HEK293T (cell line): ENCODE measurements at regions not wholly inside any gene's neighbourhood (a gene's known extent, or its start where the extent isn't known, plus 50 kb on each side); places are given as distances from the start of the nearest gene placed in this dataset.

Experiments
- CTCF ChIA-PET: fragments of 350-600 bp; formaldehyde crosslinking; extraction: SDS; loops from one replicate; lab custom pipeline; 2021; ENCODE audit warnings: antibody characterized with exemption, inconsistent platforms; lab: Yijun Ruan, JAX
- POLR2A ChIA-PET: fragments of 350-600 bp; formaldehyde crosslinking; extraction: SDS; loops from one replicate; lab custom pipeline; 2020; ENCODE audit warnings: antibody characterized with exemption, inconsistent platforms; lab: Yijun Ruan, JAX
- DNase-seq: peaks from one replicate; pipeline ENCODE4 v3.0.0; 2012; ENCODE audit warnings: mixed read lengths; ENCODE audit errors: extremely low spot score
- ARNT ChIP-seq: fragments of 450-650 bp; IDR thresholded peaks from 2 replicates; pipeline ENCODE4 v1.6.1; 2017; ENCODE audit warnings: mild to moderate bottlenecking
- BHLHE40 ChIP-seq: fragments of 450-650 bp; IDR thresholded peaks from 2 replicates; pipeline ENCODE4 v1.6.1; 2016; ENCODE audit warnings: mild to moderate bottlenecking, moderate library complexity, borderline replicate concordance
- CTBP1 ChIP-seq: fragments of 450-650 bp; IDR thresholded peaks from 2 replicates; pipeline ENCODE4 v1.6.1; 2016; ENCODE audit warnings: borderline replicate concordance
- ELF4 ChIP-seq: fragments of 450-650 bp; IDR thresholded peaks from 2 replicates; pipeline ENCODE4 v1.6.1; 2017; ENCODE audit warnings: antibody characterized with exemption
- FOXA1 ChIP-seq: fragments of 450-650 bp; IDR thresholded peaks from 2 replicates; pipeline ENCODE4 v1.6.1; 2016; ENCODE audit warnings: mild to moderate bottlenecking
- FOXK2 ChIP-seq: fragments of 450-650 bp; IDR thresholded peaks from 2 replicates; pipeline ENCODE4 v1.6.1; 2016; ENCODE audit warnings: mild to moderate bottlenecking
- FOXM1 ChIP-seq: fragments of 450-650 bp; IDR thresholded peaks from 2 replicates; pipeline ENCODE4 v1.6.1; 2017; ENCODE audit warnings: mild to moderate bottlenecking, borderline replicate concordance
- HDGF ChIP-seq: fragments of 450-650 bp; IDR thresholded peaks from 2 replicates; pipeline ENCODE4 v1.6.1; 2017; ENCODE audit warnings: antibody characterized with exemption, borderline replicate concordance
- L3MBTL2 ChIP-seq: fragments of 450-650 bp; conservative IDR thresholded peaks from 2 replicates; pipeline ENCODE4 v1.6.1; 2016; ENCODE audit warnings: mild to moderate bottlenecking
- LEF1 ChIP-seq: fragments of 450-650 bp; IDR thresholded peaks from 2 replicates; pipeline ENCODE4 v1.6.1; 2017; ENCODE audit warnings: mild to moderate bottlenecking, borderline replicate concordance
- NFRKB ChIP-seq: fragments of 450-650 bp; IDR thresholded peaks from 2 replicates; pipeline ENCODE4 v1.6.1; 2016; ENCODE audit warnings: mild to moderate bottlenecking, moderate library complexity
- PKNOX1 ChIP-seq: fragments of 450-650 bp; IDR thresholded peaks from 2 replicates; pipeline ENCODE4 v1.6.1; 2016
- SP1 ChIP-seq: fragments of 450-650 bp; IDR thresholded peaks from 2 replicates; pipeline ENCODE4 v1.6.1; 2017
- SUZ12 ChIP-seq: fragments of 450-650 bp; IDR thresholded peaks from 2 replicates; pipeline ENCODE4 v1.6.1; 2016; ENCODE audit warnings: mild to moderate bottlenecking
- ZNF384 ChIP-seq: fragments of 450-650 bp; IDR thresholded peaks from 2 replicates; pipeline ENCODE4 v1.6.1; 2016

GRCh38 chr11:95341221-95341620 is 110.2 kb upstream of the SESN3 start:
- DNase-seq, result no peak
- POLR2A ChIA-PET, result no interaction called here
- CTCF ChIA-PET, result no interaction called here
- no peak for TF ChIP-seq ELF4
- no peak for TF ChIP-seq ARNT

GRCh38 chr11:95339086-95339901 is 108.3 kb upstream of the SESN3 start:
- CTCF ChIA-PET, result interaction anchor here (1.0 kb wide), 1 partner anchor 366 kb away, joined by 3 read pairs; no protein-coding TSS in a partner anchor
- POLR2A ChIA-PET, result interaction anchor here (0.8 kb wide), 1 partner anchor 107 kb away, joined by 4 read pairs; the partner anchor contains the start of gene SESN3
- TF ChIP-seq ARNT, result no peak
- no peak for TF ChIP-seq SUZ12
- TF ChIP-seq FOXM1, result no peak
- no peak for TF ChIP-seq LEF1
- no peak for TF ChIP-seq SP1
- TF ChIP-seq HDGF, result no peak
- TF ChIP-seq FOXK2, result no peak
- no peak for TF ChIP-seq FOXA1
- TF ChIP-seq ZNF384, result no peak
- TF ChIP-seq L3MBTL2, result no peak
- TF ChIP-seq PKNOX1, result no peak
- TF ChIP-seq ELF4, result no peak
- no peak for TF ChIP-seq BHLHE40
- TF ChIP-seq CTBP1, result no peak
- no peak for TF ChIP-seq NFRKB
- DNase-seq, result no peak

DNA sequence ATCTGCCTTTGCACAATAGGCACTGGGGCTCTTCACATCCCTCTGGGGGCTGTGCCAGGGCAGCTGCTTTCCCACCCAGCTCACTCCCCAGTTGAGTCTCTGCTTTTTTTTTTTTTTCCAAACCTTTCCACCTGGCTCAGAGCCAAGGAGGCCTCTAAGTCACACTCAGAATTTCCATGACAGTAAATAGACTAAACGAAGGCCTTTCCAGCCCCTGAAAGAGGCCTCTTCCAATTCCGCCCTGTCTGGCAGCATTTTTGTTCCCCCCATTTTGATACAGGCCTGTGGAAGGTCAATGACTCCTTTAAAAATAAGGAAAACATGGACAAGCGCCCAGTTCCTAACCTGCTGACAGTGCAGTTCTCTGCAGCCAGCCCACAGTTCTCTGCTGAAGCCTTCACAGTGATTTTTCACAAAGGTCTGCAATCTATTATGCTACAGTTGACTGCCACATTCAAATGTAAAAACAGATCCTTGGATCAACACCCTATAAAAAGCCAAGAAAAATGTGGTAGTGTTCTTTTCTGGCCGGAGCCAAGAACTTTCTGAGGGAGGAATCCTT is 107.5 kb upstream of the SESN3 start:
- no peak for DNase-seq
- peak; percentile 89 for TF ChIP-seq ZNF384
- no peak for TF ChIP-seq L3MBTL2
- CTCF ChIA-PET, result interaction anchor here (1.0 kb wide), 1 partner anchor 367 kb away, joined by 3 read pairs; no protein-coding TSS in a partner anchor
- POLR2A ChIA-PET, result no interaction called here

GRCh38 chr11:95337972-95338429 is 107.0 kb upstream of the SESN3 start:
- TF ChIP-seq ARNT (no peak), PKNOX1 (no peak), ZNF384 (no peak), SP1 (no peak)
- ChIA-PET CTCF (interaction anchor here (1.0 kb wide), 1 partner anchor 367 kb away, joined by 3 read pairs; no protein-coding TSS in a partner anchor), POLR2A (no interaction called here)
- DNase-seq, result no peak

DNA sequence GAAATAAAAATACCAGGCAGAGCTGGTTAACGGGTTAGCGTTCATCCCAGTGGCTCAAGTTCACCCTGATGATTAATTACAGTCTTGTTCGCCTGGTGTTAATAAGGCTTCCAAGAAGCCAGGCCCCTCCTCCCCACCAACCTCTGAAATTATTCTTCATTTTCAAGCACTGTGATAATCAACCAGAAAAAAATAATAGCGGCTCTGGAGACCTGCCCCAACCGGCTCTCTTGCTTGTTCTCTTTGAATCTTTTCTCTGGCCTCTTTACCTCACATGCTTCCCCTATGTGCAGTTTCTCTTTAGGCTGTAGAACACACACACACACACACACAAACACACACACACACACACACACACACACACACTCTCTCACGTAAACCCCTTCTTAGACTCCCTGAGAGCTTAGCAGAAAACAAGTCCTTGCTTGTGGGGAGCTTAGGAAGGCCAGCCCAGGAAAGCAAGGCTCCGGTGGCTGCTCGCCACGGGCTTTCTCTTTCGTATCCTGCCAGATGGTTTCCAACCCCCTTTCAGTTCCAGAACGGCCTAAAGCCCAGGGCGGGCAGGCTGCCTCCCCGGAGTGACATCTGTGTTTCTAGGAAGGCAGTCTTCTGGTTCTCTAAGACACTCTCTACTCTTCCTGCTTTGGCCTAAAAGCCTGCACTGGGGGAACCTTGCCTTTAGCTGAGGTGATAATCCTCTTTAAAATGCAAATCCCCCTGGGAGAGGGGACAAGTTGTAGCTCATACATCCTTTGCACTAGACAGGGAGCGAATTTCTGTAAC is 106.4 kb upstream of the SESN3 start:
- POLR2A ChIA-PET, result no interaction called here

More for the DNA sequence above, 106.4 kb upstream of the SESN3 start:
- TF ChIP-seq FOXK2 (no peak), FOXM1 (no peak), FOXA1 (no peak), SUZ12 (no peak), ZNF384 (no peak), SP1 (no peak), PKNOX1 (no peak), NFRKB (no peak), ARNT (no peak)
- DNase-seq, result no peak
- CTCF ChIA-PET, result interaction anchor here (0.6 kb wide), 1 partner anchor 72 kb away, joined by 3 read pairs; no protein-coding TSS in a partner anchor
